Endothelial cell of umbilical vein (primary cell): ENCODE measurements at regions not wholly inside any gene's neighbourhood (a gene's known extent, or its start where the extent isn't known, plus 50 kb on each side); places are given as distances from the start of the nearest gene placed in this dataset.
"Not testable (repeated sequence)": the region's sequence is repeated elsewhere in the genome, so short reads cannot be mapped to it uniquely, and the experiment has no call there.

ENCODE experiments used
- GATA2 ChIP-seq: IDR thresholded peaks from 2 replicates; pipeline ENCODE4 v1.7.0; 2011; ENCODE audit warnings: low read depth, mild to moderate bottlenecking, moderate library complexity, mixed read lengths, low read length; ENCODE audit not compliant: insufficient read length, insufficient read depth
- JUN ChIP-seq: IDR thresholded peaks from 2 replicates; pipeline ENCODE4 v1.6.1; 2011; ENCODE audit warnings: borderline replicate concordance, low read depth; ENCODE audit not compliant: insufficient read length, insufficient read depth
- POLR2A ChIP-seq: IDR thresholded peaks from 2 replicates; pipeline ENCODE4 v1.6.1; 2012; ENCODE audit warnings: low read depth, mild to moderate bottlenecking, control low read depth, low read length
- TF ChIP-seq, protein P1 (sequence below), 2 donors: IDR thresholded peaks; 1 replicate in 1 of 2; 2 replicates in 1 of 2; pipeline ENCODE4 v1.5.1; 2011; ENCODE audit warnings: low read length in 2 of 2, mild to moderate bottlenecking in 2 of 2, moderate library complexity in 2 of 2, control low read depth in 1 of 2, inconsistent platforms in 1 of 2, low read depth in 1 of 2; ENCODE audit not compliant: insufficient read depth in 1 of 2; ENCODE audit errors: extremely low read depth in 1 of 2

- TF ChIP-seq, protein P1, sequence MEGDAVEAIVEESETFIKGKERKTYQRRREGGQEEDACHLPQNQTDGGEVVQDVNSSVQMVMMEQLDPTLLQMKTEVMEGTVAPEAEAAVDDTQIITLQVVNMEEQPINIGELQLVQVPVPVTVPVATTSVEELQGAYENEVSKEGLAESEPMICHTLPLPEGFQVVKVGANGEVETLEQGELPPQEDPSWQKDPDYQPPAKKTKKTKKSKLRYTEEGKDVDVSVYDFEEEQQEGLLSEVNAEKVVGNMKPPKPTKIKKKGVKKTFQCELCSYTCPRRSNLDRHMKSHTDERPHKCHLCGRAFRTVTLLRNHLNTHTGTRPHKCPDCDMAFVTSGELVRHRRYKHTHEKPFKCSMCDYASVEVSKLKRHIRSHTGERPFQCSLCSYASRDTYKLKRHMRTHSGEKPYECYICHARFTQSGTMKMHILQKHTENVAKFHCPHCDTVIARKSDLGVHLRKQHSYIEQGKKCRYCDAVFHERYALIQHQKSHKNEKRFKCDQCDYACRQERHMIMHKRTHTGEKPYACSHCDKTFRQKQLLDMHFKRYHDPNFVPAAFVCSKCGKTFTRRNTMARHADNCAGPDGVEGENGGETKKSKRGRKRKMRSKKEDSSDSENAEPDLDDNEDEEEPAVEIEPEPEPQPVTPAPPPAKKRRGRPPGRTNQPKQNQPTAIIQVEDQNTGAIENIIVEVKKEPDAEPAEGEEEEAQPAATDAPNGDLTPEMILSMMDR (IDR thresholded peaks at IDR 0.05; ENCODE audit: extremely low read depth in 1 of 2, insufficient read depth in 1 of 2, low read depth in 1 of 2, low read length in 2 of 2): not testable (repeated sequence)
- TF ChIP-seq POLR2A, JUN, GATA2: not testable (repeated sequence)
These were observed 228.3 kb upstream of the LHX5 start for GRCh38 chr12:113699984-113700383.
